Activated naive CD4-positive, alpha-beta T cell (primary cell): ENCODE measurements at regions not wholly inside any gene's neighbourhood (a gene's known extent, or its start where the extent isn't known, plus 50 kb on each side); places are given as distances from the start of the nearest gene placed in this dataset.

Experiments used
- DNase-seq, 4 experiments: peaks; one replicate each; lab custom pipeline; 2025; lab: John Stamatoyannopoulos, UW

GRCh38 chr5:164600274-164600673 lies 1094.9 kb downstream of the MAT2B start:
- no peak for DNase-seq

DNA sequence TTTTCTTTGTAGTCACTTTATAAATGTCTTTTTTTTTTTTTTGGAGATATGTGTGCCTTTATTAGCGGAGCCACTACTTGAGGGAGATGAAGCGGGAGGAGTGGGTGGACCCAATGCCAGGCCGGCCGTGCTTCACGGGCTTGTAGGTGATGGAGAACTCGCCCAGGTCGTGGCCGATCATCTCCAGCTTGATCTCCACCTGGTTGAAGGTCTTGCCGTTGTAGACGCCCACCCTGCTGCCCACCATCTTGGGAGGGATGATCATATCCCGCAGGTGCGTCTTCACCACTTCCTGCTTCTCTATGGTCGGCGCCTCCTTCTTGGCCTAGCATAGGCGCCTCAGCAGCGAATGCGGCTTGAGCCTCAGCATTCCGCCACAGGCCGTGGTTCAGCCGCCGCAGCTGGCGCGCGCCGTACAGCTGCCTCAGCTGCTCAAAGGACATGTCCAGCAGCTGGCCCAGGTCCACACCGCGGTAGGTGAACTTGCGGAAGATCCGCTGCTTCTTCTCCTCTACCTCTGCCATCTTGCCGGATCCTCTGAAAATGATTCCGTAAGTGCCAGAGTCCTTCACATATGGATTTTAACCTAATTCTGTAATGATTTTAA lies 1095.6 kb downstream of the MAT2B start:
- no peak for DNase-seq

- no peak for DNase-seq
Measured at GRCh38 chr5:164608507-164608906, 1103.1 kb downstream of the MAT2B start.

DNA sequence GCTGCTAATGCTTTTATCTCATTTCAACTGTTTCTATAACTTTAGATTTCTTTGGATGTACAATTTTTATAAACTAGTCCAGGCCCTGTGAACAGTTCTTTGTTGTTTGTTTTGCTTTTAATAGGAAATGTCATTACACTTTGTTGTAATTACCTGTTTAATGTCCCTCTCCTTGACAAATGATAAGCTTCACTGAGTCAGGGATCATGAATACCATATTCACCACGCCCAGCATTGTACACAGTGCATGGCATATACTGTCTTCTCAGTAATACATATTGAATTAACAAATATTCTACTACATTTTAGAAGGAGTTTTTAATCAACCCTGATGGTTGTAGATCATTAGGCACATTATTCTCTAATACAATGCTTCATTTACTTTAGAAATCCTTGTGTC lies 1105.0 kb downstream of the MAT2B start:
- no peak for DNase-seq

- DNase-seq: no peak
Measured at GRCh38 chr5:164614707-164615106, 1109.3 kb downstream of the MAT2B start.

GRCh38 chr5:164617290-164617689 lies 1111.9 kb downstream of the MAT2B start:
- no peak for DNase-seq

DNA sequence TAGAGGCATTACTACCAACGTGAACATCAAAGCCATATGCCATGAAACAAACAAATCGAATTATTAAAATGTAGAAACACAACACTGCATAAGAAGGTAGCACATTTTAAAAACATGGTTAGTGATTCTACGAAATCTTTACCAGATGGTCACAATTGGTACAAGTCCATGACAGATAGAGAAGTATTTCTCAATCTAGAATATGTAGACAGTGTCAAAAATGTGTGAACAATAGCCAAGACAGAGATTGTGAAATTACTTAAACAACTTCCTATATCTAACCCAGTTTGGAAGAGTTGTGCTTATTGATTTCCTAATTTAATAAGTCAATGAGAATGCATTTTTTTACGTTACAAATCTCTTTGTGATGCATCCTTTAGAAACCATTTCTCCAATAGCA lies 1121.6 kb downstream of the MAT2B start:
- no peak for DNase-seq

DNA sequence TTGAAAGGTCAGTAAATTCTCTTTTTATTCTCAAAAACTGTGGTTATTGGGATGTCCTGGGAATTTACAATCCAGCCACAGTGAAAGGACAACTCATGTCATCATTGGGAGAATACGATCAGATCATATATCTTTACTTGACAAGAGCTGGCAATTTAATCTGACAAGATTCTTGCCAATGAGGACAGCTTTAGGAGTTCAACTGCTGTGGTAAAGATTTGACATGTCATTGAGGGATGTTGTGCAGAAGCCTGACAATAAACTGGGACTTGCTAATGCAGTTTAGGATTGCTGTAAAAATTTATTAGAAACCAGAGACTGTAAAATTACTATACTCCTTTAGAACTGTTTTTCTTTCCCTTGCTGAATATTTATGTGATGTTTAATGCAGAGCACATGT lies 1131.0 kb downstream of the MAT2B start:
- DNase-seq: no peak

DNA sequence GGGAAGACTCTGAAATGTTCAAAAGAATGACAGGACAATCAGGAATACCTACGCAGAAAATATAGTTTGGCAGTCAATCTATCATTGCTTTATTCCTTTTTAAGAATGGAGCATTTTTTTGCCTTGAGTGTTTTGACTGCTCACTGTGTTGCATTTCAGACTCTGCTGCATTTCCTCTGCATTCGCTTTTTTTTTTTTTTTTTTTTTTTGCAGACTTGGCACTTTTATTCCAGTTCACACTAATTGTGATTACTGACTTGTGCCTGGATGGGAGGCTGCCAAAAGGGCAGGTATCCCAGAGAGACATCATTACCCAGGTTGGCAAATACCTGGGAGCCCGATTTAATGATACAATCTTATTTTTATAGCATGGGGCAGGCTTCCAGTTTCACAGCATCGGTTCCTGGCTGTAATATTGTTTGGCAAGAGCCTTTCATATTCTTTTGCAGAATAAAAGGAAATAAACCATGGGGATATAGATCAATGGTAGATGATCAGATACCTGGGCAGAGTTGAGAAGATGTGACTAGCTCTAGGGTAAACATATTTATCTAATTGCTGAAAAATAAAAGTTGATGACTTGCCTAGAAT lies 1132.6 kb downstream of the MAT2B start:
- DNase-seq: no peak

- DNase-seq: no peak
Measured at GRCh38 chr5:164649266-164649665, 1143.8 kb downstream of the MAT2B start.

DNA sequence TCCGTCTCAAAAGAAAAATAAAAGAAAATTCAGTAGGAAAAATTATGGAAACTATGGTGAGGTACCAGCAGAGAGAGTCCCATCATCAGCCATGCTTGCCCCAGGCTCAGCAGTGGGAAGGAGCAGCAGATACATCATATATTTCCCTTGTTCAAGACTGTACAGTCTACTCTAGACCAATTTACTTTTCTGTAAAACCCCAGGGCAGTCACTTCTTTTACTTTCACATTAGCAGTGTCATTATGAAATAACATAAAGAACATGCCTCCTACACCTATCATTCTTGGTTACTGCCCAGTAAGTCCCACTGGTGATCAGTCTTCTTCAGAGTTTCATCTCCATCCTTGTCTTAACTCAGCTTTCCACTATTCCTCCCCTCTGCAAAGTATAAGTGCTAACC lies 1145.0 kb downstream of the MAT2B start:
- DNase-seq: no peak

GRCh38 chr5:164651546-164652275 lies 1146.3 kb downstream of the MAT2B start:
- DNase-seq: no peak

- DNase-seq: no peak
Measured at GRCh38 chr5:164652276-164652660, 1146.8 kb downstream of the MAT2B start.

GRCh38 chr5:164663198-164663989 lies 1158.0 kb downstream of the MAT2B start:
- no peak for DNase-seq

DNA sequence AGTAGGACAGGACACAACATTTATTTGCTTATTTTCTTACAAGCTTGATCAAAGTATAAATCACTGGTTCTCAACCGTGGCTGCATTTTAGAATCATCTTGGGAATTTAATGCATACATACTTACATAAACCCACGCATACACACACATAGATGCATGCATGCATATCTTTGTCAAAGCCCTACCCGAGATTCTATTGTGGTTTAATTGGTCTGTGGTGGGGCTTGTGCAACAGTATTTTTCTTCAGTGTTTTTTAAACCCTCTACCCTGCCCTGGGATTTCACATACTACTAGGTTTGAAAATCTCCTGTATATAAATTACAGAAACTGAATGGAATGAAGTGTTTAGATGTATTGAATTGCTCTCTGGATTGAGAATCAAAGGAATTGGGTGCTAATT lies 1166.2 kb downstream of the MAT2B start:
- no peak for DNase-seq

DNA sequence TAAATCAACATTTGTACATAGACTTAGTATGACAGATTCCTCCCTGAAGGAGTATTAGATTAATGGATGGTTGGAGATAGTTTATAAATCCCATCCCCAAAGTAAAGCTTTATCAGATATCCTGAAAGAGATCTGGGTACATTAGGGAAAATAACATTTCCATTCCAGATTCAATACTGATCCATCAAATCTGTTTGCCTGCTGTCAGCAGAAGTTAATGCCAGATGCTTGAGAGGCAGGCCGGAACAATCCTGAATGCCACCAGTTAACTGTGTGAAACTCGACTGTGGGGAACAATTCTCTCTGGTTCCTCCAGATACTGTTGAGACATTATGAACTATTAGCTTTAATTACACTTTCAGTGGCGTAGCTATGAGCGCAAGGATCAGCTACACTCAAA lies 1166.8 kb downstream of the MAT2B start:
- DNase-seq: no peak

DNA sequence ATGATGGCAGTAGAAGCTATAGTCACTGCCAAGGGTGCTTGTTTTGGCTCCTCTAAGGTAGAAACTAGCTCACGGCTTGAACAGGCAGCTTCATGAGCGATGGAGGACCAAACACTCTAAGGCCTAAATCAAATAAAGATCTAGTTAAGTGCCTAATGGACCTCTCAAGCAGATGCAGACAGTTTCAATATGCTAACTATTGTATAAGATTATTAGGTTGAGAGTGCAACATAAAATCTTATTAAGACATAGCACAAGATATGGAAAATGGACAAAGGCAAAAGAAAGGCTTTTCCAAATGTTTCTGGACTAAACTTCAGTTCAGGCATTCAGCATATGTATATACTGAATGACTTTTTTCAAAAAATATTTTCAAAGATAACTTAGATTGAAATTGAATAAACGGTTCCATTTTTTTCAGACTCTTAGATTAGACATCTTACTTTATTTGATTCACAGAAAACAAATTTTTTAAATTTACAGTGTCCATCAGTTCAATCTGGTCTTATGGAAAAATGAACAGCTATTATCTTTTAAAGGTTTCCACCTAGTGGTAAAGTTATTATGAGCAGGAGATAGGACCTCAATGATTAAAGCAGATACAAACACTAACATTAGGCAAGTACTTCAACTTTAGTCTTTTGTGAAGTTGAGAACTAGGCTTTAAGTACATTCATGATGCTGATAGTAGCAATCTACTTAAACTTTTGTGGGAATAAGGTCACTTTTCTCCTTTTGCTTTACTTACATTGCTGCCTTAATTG lies 1167.7 kb downstream of the MAT2B start:
- DNase-seq: no peak

DNA sequence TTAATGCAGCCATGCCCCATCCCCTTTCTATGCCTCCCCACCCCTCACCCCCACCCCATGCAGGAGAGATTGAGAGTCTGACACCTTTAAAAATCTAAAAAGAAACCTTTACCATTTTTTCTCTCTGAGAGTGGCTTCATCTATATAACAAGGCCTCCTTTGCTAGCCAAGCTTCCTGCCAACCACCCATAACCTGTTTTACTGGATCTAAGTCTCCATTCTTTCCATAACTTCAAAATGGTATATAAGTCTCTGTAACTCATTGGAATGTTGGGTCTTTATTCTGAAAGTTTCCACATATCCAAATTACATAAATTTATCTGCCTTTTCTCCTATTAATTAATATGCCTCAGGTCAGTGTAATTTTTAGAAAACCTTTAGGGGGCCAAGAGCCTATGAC lies 1174.0 kb downstream of the MAT2B start:
- DNase-seq: no peak

GRCh38 chr5:164680216-164680615 lies 1174.8 kb downstream of the MAT2B start:
- no peak for DNase-seq

- DNase-seq: no peak
Measured at GRCh38 chr5:164680812-164681520, 1175.5 kb downstream of the MAT2B start.

- DNase-seq: no peak
Measured at GRCh38 chr5:164687391-164687790, 1182.0 kb downstream of the MAT2B start.
